ENCODE measurements at regions not wholly inside any gene's neighbourhood (a gene's known extent, or its start where the extent isn't known, plus 50 kb on each side); places are given as distances from the start of the nearest gene placed in this dataset.

DNA sequence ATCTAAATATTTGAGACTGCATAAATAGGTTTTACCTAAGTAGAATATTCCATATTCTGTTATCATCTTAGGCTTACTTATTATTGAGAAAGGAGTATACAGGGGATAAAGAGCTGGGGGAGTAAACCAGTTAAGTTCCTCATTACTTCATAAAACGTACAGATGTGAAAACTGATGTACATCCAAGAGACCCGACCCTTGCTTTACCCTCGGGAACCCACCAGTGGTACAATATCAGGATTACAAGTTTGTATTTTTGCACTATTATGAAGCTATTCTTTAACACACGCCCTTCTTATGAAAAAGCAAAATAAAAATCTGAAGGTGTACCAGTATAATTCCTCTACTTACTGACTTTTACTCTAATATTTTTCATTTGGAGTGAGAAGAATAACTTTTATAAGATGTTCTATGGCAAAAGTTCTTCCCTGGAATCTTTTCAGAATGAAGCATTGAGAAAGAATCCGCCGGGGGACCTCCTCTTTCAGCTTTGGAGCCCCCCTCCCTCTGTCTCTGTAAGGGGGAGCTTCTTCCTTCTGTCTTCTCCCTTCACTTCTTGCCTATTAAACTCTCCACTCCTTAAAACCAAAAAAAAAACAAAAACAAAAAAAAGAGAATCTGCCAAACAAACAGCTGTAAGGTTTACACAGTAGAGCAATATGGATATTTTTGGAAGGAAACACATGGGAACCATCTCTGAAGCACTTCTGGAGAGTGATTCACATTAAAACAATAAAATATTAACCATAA, 550.0 kb downstream of the TNS3 start:
- ATAC-seq: no peak
- CTCF ChIA-PET: interaction anchor here (0.6 kb wide), 1 partner anchor 1790 kb away, joined by 3 read pairs; no protein-coding TSS in a partner anchor
- Mint-ChIP-seq H3K27me3 (no peaks in the 10 kb centered on the region), H3K36me3 (ENCODE audit: low read depth) (no peaks in the 10 kb centered on the region), H3K27ac (no peak overlapping the region), H3K9me3 (no peaks in the 10 kb centered on the region), H3K4me1 (ENCODE audit: low read depth) (no peaks in the 10 kb centered on the region), H3K4me3 (no peak overlapping the region)
- POLR2A ChIA-PET: no interaction called here
- intact Hi-C loops (cut with micrococcal nuclease): no loop called here
- TF ChIP-seq, protein P1, sequence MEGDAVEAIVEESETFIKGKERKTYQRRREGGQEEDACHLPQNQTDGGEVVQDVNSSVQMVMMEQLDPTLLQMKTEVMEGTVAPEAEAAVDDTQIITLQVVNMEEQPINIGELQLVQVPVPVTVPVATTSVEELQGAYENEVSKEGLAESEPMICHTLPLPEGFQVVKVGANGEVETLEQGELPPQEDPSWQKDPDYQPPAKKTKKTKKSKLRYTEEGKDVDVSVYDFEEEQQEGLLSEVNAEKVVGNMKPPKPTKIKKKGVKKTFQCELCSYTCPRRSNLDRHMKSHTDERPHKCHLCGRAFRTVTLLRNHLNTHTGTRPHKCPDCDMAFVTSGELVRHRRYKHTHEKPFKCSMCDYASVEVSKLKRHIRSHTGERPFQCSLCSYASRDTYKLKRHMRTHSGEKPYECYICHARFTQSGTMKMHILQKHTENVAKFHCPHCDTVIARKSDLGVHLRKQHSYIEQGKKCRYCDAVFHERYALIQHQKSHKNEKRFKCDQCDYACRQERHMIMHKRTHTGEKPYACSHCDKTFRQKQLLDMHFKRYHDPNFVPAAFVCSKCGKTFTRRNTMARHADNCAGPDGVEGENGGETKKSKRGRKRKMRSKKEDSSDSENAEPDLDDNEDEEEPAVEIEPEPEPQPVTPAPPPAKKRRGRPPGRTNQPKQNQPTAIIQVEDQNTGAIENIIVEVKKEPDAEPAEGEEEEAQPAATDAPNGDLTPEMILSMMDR (IDR thresholded peaks at IDR 0.05): no peak
- DNase-seq: no peak

DNA sequence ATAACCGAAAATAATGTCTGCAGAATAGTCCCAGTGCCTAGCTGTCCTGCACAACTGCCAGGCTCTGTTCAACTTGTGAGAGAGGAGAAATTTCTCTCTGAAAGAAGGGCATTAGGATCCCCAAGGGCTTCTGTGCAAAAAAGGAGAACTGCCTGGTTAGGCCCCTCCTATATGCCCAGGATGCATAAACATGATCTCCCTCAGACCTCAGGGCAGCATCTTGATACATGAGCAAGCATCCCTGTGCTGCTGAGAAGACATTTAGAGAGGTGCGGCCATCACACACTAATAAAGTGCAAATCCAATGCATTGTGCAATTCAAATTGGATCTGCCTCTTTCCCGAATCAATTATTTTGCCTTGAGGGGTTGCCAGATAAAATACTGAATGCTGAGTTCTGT, 553.6 kb downstream of the TNS3 start:
- no peak for ATAC-seq
- ChIA-PET POLR2A (no interaction called here), CTCF (no interaction called here)
- TF ChIP-seq, protein P1 (IDR thresholded peaks at IDR 0.05): no peak
- Mint-ChIP-seq H3K9me3 (no peaks in the 10 kb centered on the region), H3K4me1 (ENCODE audit: low read depth) (no peaks in the 10 kb centered on the region), H3K36me3 (ENCODE audit: low read depth) (no peaks in the 10 kb centered on the region), H3K4me3 (no peak overlapping the region), H3K27ac (no peak overlapping the region), H3K27me3 (no peaks in the 10 kb centered on the region)
- intact Hi-C loops (cut with micrococcal nuclease): no loop called here
- no peak for DNase-seq

DNA sequence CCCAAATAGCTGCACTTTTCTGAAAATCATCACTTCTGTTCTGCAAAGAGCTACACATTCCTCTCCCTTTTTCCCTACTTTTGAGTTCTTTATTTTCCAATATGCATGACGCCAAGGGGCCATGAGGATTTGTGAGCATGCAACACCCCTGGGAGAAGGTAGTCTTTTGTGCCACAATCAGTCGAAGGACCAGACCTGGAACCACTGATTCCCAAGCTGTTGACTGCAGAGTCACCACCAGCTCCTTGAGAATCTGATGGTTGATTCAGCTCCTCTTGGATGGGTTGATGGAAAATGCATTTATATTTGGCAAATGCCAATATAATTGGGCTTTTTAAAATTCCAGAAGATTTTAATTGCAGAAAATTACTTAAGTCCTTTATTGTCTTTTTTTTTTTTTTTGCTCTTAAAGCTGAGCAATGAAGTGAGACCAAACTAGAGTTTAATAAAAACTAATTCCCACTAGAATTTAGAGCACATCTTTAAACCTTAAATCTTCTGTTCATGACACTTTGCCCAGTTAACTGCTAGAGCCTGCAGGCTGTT, 554.1 kb downstream of the TNS3 start:
- Mint-ChIP-seq H3K27ac (no peak overlapping the region), H3K27me3 (no peaks in the 10 kb centered on the region), H3K9me3 (no peaks in the 10 kb centered on the region), H3K36me3 (ENCODE audit: low read depth) (no peaks in the 10 kb centered on the region), H3K4me3 (no peak overlapping the region), H3K4me1 (ENCODE audit: low read depth) (no peaks in the 10 kb centered on the region)
- intact Hi-C loops (cut with micrococcal nuclease): no loop called here
- TF ChIP-seq, protein P1 (IDR thresholded peaks at IDR 0.05): no peak
- DNase-seq: no peak
- no peak for ATAC-seq
- ChIA-PET CTCF (no interaction called here), POLR2A (no interaction called here)

DNA sequence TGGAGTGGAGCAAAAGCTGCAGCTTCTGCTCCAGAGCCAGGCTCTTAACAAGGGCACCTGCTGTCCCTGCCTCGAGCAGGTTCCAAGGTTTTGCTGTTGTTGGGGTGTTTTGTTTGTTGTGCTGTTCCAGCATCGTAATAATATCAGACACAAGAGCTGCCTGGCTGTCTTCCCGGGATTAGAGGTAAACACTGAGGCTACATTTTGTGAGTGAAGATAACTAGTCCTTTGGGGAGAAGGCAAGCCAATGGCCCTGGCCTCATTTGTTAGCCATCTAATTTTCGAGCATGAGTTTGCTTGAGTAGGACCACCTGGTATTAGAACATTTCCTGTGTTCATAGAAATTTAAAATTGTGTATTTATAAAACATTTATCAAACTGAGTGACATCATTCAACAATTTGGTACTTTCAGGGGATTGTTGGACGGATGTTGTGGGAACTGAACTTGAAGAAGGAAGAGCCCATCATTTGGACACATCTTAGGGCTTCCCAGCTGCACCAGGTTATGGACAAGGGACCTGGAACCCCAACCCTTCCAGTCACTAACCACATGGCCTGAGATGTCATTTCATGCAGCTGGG, 555.0 kb downstream of the TNS3 start:
- Mint-ChIP-seq H3K4me1 (ENCODE audit: low read depth) (no peaks in the 10 kb centered on the region), H3K4me3 (no peak overlapping the region), H3K27ac (no peak overlapping the region), H3K27me3 (no peaks in the 10 kb centered on the region), H3K9me3 (no peaks in the 10 kb centered on the region), H3K36me3 (ENCODE audit: low read depth) (no peaks in the 10 kb centered on the region)
- no peak for ATAC-seq
- TF ChIP-seq, protein P1 (IDR thresholded peaks at IDR 0.05): no peak
- ChIA-PET CTCF (no interaction called here), POLR2A (no interaction called here)
- no peak for DNase-seq
- intact Hi-C loops (cut with micrococcal nuclease): no loop called here

DNA sequence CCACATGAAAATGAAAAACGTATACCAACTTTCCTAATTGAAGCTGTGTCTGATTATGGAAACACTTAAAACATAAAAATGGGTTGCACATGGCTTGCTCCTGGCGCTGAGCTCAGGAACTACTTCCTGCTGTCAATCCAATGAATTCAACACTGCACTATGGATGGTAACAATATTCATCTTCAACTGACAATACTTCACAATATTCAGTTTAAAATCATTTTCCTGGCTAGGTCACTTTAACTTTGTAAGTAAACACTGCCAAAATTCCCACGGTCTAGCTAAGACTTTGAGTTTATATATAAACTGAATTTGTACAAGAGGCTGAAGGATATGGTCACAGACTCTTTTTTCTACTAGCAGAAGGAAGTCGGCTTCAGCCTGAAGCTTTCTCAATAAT, 556.9 kb downstream of the TNS3 start:
- ChIA-PET POLR2A (no interaction called here), CTCF (no interaction called here)
- Mint-ChIP-seq H3K9me3 (no peaks in the 10 kb centered on the region), H3K4me3 (no peak overlapping the region), H3K4me1 (ENCODE audit: low read depth) (no peaks in the 10 kb centered on the region), H3K27ac (no peak overlapping the region), H3K27me3 (peaks cover 1% of the 10 kb centered on the region), H3K36me3 (ENCODE audit: low read depth) (no peaks in the 10 kb centered on the region)
- TF ChIP-seq, protein P1 (IDR thresholded peaks at IDR 0.05): no peak
- intact Hi-C loops (cut with micrococcal nuclease): no loop called here
- ATAC-seq (no peak), DNase-seq (no peak)
